Motor neuron (in vitro differentiated cells): ENCODE measurements at regions not wholly inside any gene's neighbourhood (a gene's known extent, or its start where the extent isn't known, plus 50 kb on each side); places are given as distances from the start of the nearest gene placed in this dataset.

Source experiments
- ATAC-seq, 8 experiments: fragments of 200-7000 bp; cut with Tn5 transposase; replicated peaks in 6 of 8; 2 replicates each; pipeline ENCODE4 v1.8.0; 2021; ENCODE audit warnings: mild to moderate bottlenecking in 8 of 8, moderate library complexity in 8 of 8
- H3K27ac ChIP-seq, 2 donors: fragments of 250-450 bp; sonication (Bioruptor Pico); 2 replicates each; pipeline ENCODE4 v1.9.0; 2021; ENCODE audit warnings: antibody characterized with exemption in 2 of 2, mild to moderate bottlenecking in 2 of 2, moderate library complexity in 1 of 2
- H3K4me1 ChIP-seq, 2 donors: fragments of 250-450 bp; sonication (Bioruptor Pico); replicated peaks in 1 of 2; 2 replicates each; pipeline ENCODE4 v1.6.1; 2021; ENCODE audit warnings: antibody characterized with exemption in 2 of 2, mild to moderate bottlenecking in 2 of 2, moderate library complexity in 1 of 2
- H3K4me3 ChIP-seq, 5 donors: fragments of 250-450 bp; sonication (Bioruptor Pico); 2 replicates each; pipeline ENCODE4 v1.9.0; 2021; ENCODE audit warnings: antibody characterized with exemption in 5 of 5, mild to moderate bottlenecking in 5 of 5, moderate library complexity in 4 of 5
- WGBS, 10 experiments: fragments of 450-650 bp; shearing (Covaris generic); methylation state at CpG; one replicate each; pipeline ENCODE4 v1.0.0; 2022; 5-methylcytosine and 5-hydroxymethylcytosine counted together
- in situ Hi-C, 9 experiments: fragments of 400-800 bp; cut with MboI; loops; one replicate each; pipeline ENCODE4 v1.15.0; 2021; ENCODE audit warnings: low sequenced_read_pairs in 9 of 9, low pct_unique_long_range_greater_than_20kb in 2 of 9; ENCODE audit not compliant: unreplicated experiment in 9 of 9

DNA sequence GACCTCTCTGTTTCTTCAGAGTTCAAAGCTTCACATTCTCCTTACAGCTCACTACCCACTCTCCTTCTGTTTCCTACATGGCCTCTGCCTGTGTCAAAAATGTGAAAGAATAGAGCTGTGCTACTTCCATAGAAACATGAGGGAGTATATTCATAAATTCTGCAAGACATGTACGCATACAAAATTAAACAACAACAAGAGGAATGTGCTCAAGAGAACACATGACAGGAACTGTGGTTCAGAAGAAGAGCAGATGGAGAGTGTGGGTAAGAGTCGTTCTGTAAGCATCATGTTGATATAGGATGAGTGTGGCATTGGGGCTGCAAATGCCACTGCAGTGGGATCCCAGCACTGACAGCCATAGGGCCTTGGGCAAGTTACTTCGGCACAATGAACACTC lies 266.6 kb upstream of the SASH1 start:
- H3K27ac ChIP-seq, result no peak overlapping the region
- 34 to 100% (median 82%) methylated on average over 1 to 3 of the region's 3 CpGs; no CpG with 5 or more reads in 2 of the 10 experiments for WGBS, 10 experiments
- no peak overlapping the region for H3K4me3 ChIP-seq
- H3K4me1 ChIP-seq, result peaks cover 3 to 33% of the 10 kb centered on the region in 2 donors
- ATAC-seq, result peak in 3 of 8 experiments; percentile 40 to 59 (median 54)
- in situ Hi-C loops, result no loop called here

- Histone ChIP-seq H3K4me3 (no peak overlapping the region), H3K4me1 (peaks cover 12 to 40% of the 10 kb centered on the region in 2 donors), H3K27ac (no peak overlapping the region)
- in situ Hi-C loops, result no loop called here
- 0 to 100% (median 61%) methylated on average over 1 of the region's 1 CpG; no CpG with 5 or more reads in 4 of the 10 experiments for WGBS, 10 experiments
- peak in 3 of 8 experiments; percentile 34 to 72 (median 46) for ATAC-seq
These were observed 262.3 kb upstream of the SASH1 start for GRCh38 chr6:148080315-148080714.

DNA sequence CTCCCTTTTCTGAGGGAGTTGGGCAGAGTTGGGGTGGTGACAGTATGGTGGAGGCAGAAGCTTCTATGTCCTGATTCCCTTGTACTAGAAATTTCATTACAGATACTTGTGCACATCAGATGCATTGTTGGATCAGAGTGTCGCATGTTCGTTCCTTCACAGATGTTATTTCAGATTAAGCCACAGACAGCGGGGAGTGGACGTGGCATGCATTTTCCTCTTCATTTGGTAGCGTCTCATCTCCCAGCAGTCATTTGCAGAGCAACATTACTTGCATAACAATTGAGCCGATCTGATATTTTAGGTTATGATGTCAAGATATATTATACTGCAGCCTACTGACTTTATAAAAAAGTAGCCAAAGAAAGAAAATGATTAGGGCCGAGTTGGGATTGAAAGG lies 261.6 kb upstream of the SASH1 start:
- Histone ChIP-seq H3K27ac (no peak overlapping the region), H3K4me3 (no peak overlapping the region), H3K4me1 (peaks cover 12 to 36% of the 10 kb centered on the region in 2 donors)
- in situ Hi-C loops, result no loop called here
- ATAC-seq, result peak in 3 of 8 experiments; percentile 9 to 33 (median 28)
- 37 to 96% (median 75%) methylated on average over 2 to 7 of the region's 7 CpGs; no CpG with 5 or more reads in 1 of the 10 experiments for WGBS, 10 experiments

GRCh38 chr6:148082044-148082443 lies 260.6 kb upstream of the SASH1 start:
- ATAC-seq, result no peak
- no peak overlapping the region for H3K27ac ChIP-seq

GRCh38 chr6:148082696-148083095 lies 259.9 kb upstream of the SASH1 start:
- in situ Hi-C loops, result no loop called here
- ATAC-seq, result peak in 5 of 8 experiments; percentile 27 to 54 (median 32)
- WGBS, 10 experiments, result 0 to 100% (median 67%) methylated on average over 1 to 2 of the region's 2 CpGs; no CpG with 5 or more reads in 1 of the 10 experiments
- H3K27ac ChIP-seq, result no peak overlapping the region
- H3K4me1 ChIP-seq, result peaks cover 12 to 35% of the 10 kb centered on the region in 2 donors
- no peak overlapping the region for H3K4me3 ChIP-seq

More at GRCh38 chr6:148082044-148082443, 260.6 kb upstream of the SASH1 start:
- H3K4me3 ChIP-seq, result no peak overlapping the region
- in situ Hi-C loops, result no loop called here
- 0 to 60% (median 32%) methylated on average over 1 to 2 of the region's 2 CpGs; no CpG with 5 or more reads in 2 of the 10 experiments for WGBS, 10 experiments
- H3K4me1 ChIP-seq, result peaks cover 12 to 35% of the 10 kb centered on the region in 2 donors

DNA sequence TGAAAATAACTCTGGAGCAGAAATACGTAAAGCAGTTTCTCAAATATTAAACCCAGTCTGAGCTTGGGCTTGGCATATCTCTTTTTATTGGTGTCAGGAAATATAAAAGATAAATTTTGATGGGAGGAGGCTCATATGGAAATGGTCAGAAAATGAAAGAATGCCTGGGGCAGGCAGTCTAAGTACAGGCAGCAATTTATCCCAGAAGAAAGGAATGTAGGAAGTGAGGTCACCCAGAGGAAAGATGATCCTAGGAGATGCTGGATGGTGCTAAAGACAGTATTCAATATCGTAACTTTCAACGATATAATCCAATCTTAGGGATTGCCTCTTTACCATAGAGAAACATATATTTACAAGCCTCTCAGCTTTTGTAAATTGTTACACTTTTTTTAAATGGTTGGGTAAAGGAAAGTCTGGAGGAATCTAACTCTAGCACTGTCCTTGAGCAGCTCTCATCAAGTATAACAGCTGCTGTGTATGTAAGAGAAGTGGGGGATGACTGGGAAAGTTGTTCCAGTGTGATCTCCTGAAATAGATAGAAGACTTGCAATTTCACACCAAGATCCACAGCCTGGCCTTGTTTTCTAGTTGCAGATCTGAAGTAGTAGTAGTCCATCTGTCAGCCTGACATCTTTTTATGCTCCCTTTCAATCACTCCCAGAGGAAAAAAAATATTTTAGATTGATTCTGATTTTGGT lies 256.9 kb upstream of the SASH1 start:
- WGBS, 10 experiments, result 0 to 100% (median 97%) methylated on average over 1 to 3 of the region's 3 CpGs; no CpG with 5 or more reads in 1 of the 10 experiments

DNA sequence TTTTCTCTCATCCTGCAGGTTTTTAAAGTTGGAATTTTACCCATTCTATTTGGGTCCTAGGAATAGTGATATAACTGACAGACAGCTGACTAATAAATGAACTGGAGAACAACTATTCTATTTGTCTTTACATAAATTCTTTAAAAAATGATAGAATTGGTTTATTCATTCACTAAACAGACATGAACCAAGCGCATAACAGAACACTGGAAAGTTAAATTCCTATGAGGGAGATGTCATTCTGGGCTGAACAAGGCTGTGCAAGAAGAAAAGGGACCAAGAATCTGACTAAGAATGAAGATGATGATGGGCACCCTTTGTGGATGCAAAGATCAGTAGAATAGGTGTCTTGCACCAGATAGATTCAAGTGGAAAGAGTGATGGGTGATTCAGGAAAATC lies 256.3 kb upstream of the SASH1 start:
- H3K27ac ChIP-seq, result no peak overlapping the region

More for the DNA sequence above, 256.9 kb upstream of the SASH1 start:
- H3K4me3 ChIP-seq, result no peak overlapping the region
- ATAC-seq, result peak in 4 of 8 experiments; percentile 25 to 96 (median 92)
- H3K4me1 ChIP-seq, result peaks cover 12 to 25% of the 10 kb centered on the region in 2 donors
- H3K27ac ChIP-seq, result no peak overlapping the region
- in situ Hi-C loops, result no loop called here

DNA sequence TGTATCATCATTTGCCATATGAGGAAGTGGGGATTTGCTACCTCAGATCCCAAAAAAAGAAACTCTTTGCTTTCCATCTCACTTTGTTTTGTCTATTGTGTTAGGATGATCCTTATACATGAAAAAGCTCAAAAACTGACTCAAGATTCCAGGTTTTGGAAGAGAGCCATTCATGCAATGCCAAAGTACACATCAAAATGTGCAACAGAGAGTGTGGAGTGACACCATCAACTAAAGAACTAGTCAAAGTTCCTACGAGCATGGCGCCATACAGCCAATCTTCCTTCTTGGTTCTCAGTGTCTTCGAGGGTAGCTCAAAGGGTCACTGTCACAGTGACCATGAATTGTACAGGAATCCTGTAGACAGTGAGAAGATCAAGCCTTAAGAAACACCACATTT lies 255.8 kb upstream of the SASH1 start:
- ATAC-seq, result no peak
- Histone ChIP-seq H3K27ac (no peak overlapping the region), H3K4me1 (peaks cover 7 to 14% of the 10 kb centered on the region in 2 donors), H3K4me3 (no peak overlapping the region)
- in situ Hi-C loops, result no loop called here
- 29 to 100% (median 82%) methylated on average over 1 to 3 of the region's 3 CpGs; no CpG with 5 or more reads in 3 of the 10 experiments for whole genome bisulfite sequencing, 10 experiments

More for the DNA sequence above, 256.3 kb upstream of the SASH1 start:
- Histone ChIP-seq H3K4me3 (no peak overlapping the region), H3K4me1 (peaks cover 7 to 19% of the 10 kb centered on the region in 2 donors)
- no peak for ATAC-seq
- 25 to 100% (median 95%) methylated on average over 1 of the region's 1 CpG; no CpG with 5 or more reads in 2 of the 10 experiments for WGBS, 10 experiments
- in situ Hi-C loops, result no loop called here

GRCh38 chr6:148087659-148088058 lies 255.0 kb upstream of the SASH1 start:
- no peak overlapping the region for H3K4me3 ChIP-seq
- no peak for ATAC-seq
- in situ Hi-C loops, result no loop called here
- H3K4me1 ChIP-seq, result peaks cover 2 to 6% of the 10 kb centered on the region in 2 donors
- 25 to 94% (median 82%) methylated on average over 3 of the region's 3 CpGs; no CpG with 5 or more reads in 3 of the 10 experiments for WGBS, 10 experiments
- no peak overlapping the region for H3K27ac ChIP-seq

- Histone ChIP-seq H3K4me3 (no peak overlapping the region), H3K4me1 (no peaks in the 10 kb centered on the region), H3K27ac (no peak overlapping the region)
- no peak for ATAC-seq
- WGBS, 10 experiments, result 60 to 100% (median 77%) methylated on average over 1 to 2 of the region's 2 CpGs
- in situ Hi-C loops, result no loop called here
These were observed 252.3 kb upstream of the SASH1 start for GRCh38 chr6:148090326-148090725.

GRCh38 chr6:148091394-148091793 lies 251.2 kb upstream of the SASH1 start:
- in situ Hi-C loops, result no loop called here
- no peak overlapping the region for H3K27ac ChIP-seq
- no peak for ATAC-seq
- H3K4me1 ChIP-seq, result no peaks in the 10 kb centered on the region
- H3K4me3 ChIP-seq, result no peak overlapping the region

DNA sequence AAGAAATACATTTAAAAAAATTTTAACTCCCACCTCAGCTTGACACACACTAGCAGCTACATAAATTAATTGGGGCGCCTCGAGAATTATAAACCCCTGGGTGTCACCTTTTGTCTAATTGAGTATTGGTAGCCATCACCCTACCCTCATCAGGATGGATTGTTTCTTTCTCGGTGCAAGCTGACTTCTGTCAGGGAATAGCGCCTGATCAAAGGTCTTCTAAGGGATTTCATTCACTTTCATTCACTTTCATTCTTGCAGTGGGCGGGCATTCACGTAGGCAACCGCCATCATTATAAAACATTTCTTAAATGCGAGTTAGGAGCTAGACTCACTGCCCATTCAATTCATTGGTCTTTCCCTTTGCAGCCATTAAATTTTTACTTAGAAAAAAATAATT lies 239.2 kb upstream of the SASH1 start:
- Histone ChIP-seq H3K4me1 (peaks cover 13 to 23% of the 10 kb centered on the region in 2 donors), H3K27ac (no peak overlapping the region), H3K4me3 (no peak overlapping the region)
- WGBS, 10 experiments, result 7 to 81% (median 57%) methylated on average over 2 to 8 of the region's 8 CpGs
- in situ Hi-C loops, result no loop called here
- peak in 3 of 8 experiments; percentile 18 to 56 (median 24) for ATAC-seq

DNA sequence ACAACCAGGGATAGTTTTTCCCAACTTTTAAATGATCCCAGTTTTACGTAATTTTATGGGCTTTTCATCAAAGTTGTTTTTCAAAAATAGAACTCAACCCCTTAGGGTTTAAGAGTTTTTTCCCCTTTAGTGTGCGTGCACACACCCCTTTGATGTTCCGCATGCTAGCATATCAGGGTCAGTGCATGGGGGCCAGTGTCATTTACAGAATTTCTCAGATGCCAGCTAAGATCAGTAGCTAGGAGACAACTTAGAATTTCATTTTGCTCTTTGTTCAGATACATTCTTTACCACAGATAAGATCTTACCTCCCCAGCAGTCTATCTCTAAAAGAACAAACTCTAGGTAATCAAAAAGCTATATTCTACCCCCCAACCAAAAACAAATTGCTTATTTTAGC lies 238.5 kb upstream of the SASH1 start:
- Histone ChIP-seq H3K27ac (no peak overlapping the region), H3K4me3 (no peak overlapping the region), H3K4me1 (peaks cover 13 to 23% of the 10 kb centered on the region in 2 donors)
- ATAC-seq, result peak in 1 of 8 experiments; percentile 45
- in situ Hi-C loops, result no loop called here
- WGBS, 10 experiments, result 40 to 100% (median 73%) methylated on average over 1 to 3 of the region's 3 CpGs
